ENCODE measurements at regions not wholly inside any gene's neighbourhood (a gene's known extent, or its start where the extent isn't known, plus 50 kb on each side); places are given as distances from the start of the nearest gene placed in this dataset.

GRCh38 chr6:141641951-141642350 lies 490.8 kb upstream of the GJE1 start:
- Mint-ChIP-seq H3K4me1 (no peaks in the 10 kb centered on the region), H3K36me3 (no peaks in the 10 kb centered on the region)
- no peak overlapping the region for H3K4me3 ChIP-seq

GRCh38 chr6:141641406-141641805 lies 491.3 kb upstream of the GJE1 start:
- H3K27ac Mint-ChIP-seq: no peak overlapping the region
- H4K20me1 ChIP-seq (ENCODE audit: low read depth): no peaks in the 10 kb centered on the region

More at GRCh38 chr6:141641951-141642350, 490.8 kb upstream of the GJE1 start:
- DNase-seq (ENCODE audit: low spot score): no peak
- Histone ChIP-seq H4K20me1 (ENCODE audit: low read depth) (no peaks in the 10 kb centered on the region), H3K9ac (no peak overlapping the region), H3K79me2 (ENCODE audit: low read depth) (no peaks in the 10 kb centered on the region), H2AFZ (replicated peaks) (no peak overlapping the region), H3K27me3 (no peaks in the 10 kb centered on the region), H3K4me2 (no peak overlapping the region), H3K4me1 (no peaks in the 10 kb centered on the region), H3K36me3 (no peaks in the 10 kb centered on the region), H3K27ac (no peak overlapping the region), H3K9me3 (ENCODE audit: low read depth) (no peaks in the 10 kb centered on the region), H3F3A (ENCODE audit: low read depth) (no peaks in the 10 kb centered on the region)
- Mint-ChIP-seq H3K27ac (no peak overlapping the region), H3K27me3 (ENCODE audit: insufficient read depth, low read depth) (no peaks in the 10 kb centered on the region), H3K4me3 (no peak overlapping the region), H3K9me3 (no peaks in the 10 kb centered on the region)
- TF ChIP-seq CTCF (IDR thresholded peaks at IDR 0.05): no peak
- no peak for TF ChIP-seq EZH2 (IDR thresholded peaks at IDR 0.05)
- TF ChIP-seq EZH2phosphoT487 (IDR thresholded peaks at IDR 0.05): no peak

GRCh38 chr6:141635621-141636020 lies 497.1 kb upstream of the GJE1 start:
- Histone ChIP-seq H2AFZ (replicated peaks) (no peak overlapping the region), H3K4me3 (no peak overlapping the region), H3K9ac (no peak overlapping the region), H3K27ac (no peak overlapping the region), H3K9me3 (ENCODE audit: low read depth) (no peaks in the 10 kb centered on the region), H3K79me2 (ENCODE audit: low read depth) (no peaks in the 10 kb centered on the region), H4K20me1 (ENCODE audit: low read depth) (no peaks in the 10 kb centered on the region), H3K4me2 (no peak overlapping the region), H3F3A (ENCODE audit: low read depth) (no peaks in the 10 kb centered on the region), H3K27me3 (no peaks in the 10 kb centered on the region), H3K4me1 (no peaks in the 10 kb centered on the region), H3K36me3 (no peaks in the 10 kb centered on the region)
- TF ChIP-seq EZH2phosphoT487 (IDR thresholded peaks at IDR 0.05): no peak
- TF ChIP-seq CTCF (IDR thresholded peaks at IDR 0.05): no peak
- no peak for TF ChIP-seq EZH2 (IDR thresholded peaks at IDR 0.05)
- Mint-ChIP-seq H3K36me3 (no peaks in the 10 kb centered on the region), H3K4me1 (no peaks in the 10 kb centered on the region), H3K4me3 (no peak overlapping the region), H3K9me3 (no peaks in the 10 kb centered on the region), H3K27me3 (ENCODE audit: insufficient read depth, low read depth) (no peaks in the 10 kb centered on the region), H3K27ac (no peak overlapping the region)
- DNase-seq (ENCODE audit: low spot score): no peak

More at GRCh38 chr6:141641406-141641805, 491.3 kb upstream of the GJE1 start:
- Mint-ChIP-seq H3K4me1 (no peaks in the 10 kb centered on the region), H3K9me3 (no peaks in the 10 kb centered on the region), H3K36me3 (no peaks in the 10 kb centered on the region), H3K27me3 (ENCODE audit: insufficient read depth, low read depth) (no peaks in the 10 kb centered on the region), H3K4me3 (no peak overlapping the region)
- Histone ChIP-seq H3K27me3 (no peaks in the 10 kb centered on the region), H3K4me2 (no peak overlapping the region), H3K9ac (no peak overlapping the region), H3K9me3 (ENCODE audit: low read depth) (no peaks in the 10 kb centered on the region), H2AFZ (replicated peaks) (no peak overlapping the region), H3K36me3 (no peaks in the 10 kb centered on the region), H3K4me1 (no peaks in the 10 kb centered on the region), H3K79me2 (ENCODE audit: low read depth) (no peaks in the 10 kb centered on the region), H3K27ac (no peak overlapping the region), H3K4me3 (no peak overlapping the region), H3F3A (ENCODE audit: low read depth) (no peaks in the 10 kb centered on the region)
- DNase-seq (ENCODE audit: low spot score): no peak
- no peak for TF ChIP-seq EZH2 (IDR thresholded peaks at IDR 0.05)
- TF ChIP-seq CTCF (IDR thresholded peaks at IDR 0.05): peak; percentile 10
